ENCODE measurements at regions not wholly inside any gene's neighbourhood (a gene's known extent, or its start where the extent isn't known, plus 50 kb on each side); places are given as distances from the start of the nearest gene placed in this dataset.

GRCh38 chr5:108670591-108671289 lies 77.0 kb upstream of the FER start:
- Histone ChIP-seq H3K27ac (ENCODE audit: low read depth, low read length, severe bottlenecking) (peak overlapping the region; percentile 64), H3K36me3 (ENCODE audit: control insufficient read depth, insufficient read depth, low read length) (no peaks in the 10 kb centered on the region), H3K4me1 (ENCODE audit: control insufficient read depth, insufficient read depth, low read length, poor library complexity, severe bottlenecking) (no peaks in the 10 kb centered on the region), H3K4me3 (ENCODE audit: extremely low read depth, insufficient read depth, low read length, poor library complexity, severe bottlenecking) (no peak overlapping the region), H3K9me3 (ENCODE audit: control insufficient read depth, low read length) (no peaks in the 10 kb centered on the region)
- WGBS, 2 experiments (ENCODE audit: insufficient coverage in 2 of 2): 68 to 78% methylated on average over 7 of the region's 7 CpGs

- Histone ChIP-seq H3K27ac (ENCODE audit: low read depth, low read length, severe bottlenecking) (no peak overlapping the region), H3K4me3 (ENCODE audit: extremely low read depth, insufficient read depth, low read length, poor library complexity, severe bottlenecking) (no peak overlapping the region), H3K9me3 (ENCODE audit: control insufficient read depth, low read length) (no peaks in the 10 kb centered on the region), H3K4me1 (ENCODE audit: control insufficient read depth, insufficient read depth, low read length, poor library complexity, severe bottlenecking) (no peaks in the 10 kb centered on the region), H3K36me3 (ENCODE audit: control insufficient read depth, insufficient read depth, low read length) (no peaks in the 10 kb centered on the region)
- WGBS, 2 experiments (ENCODE audit: insufficient coverage in 2 of 2): no CpG with 5 or more reads among the region's 1 CpG
Observed at GRCh38 chr5:108669462-108669861, 78.2 kb upstream of the FER start.

GRCh38 chr5:108661590-108662219 lies 86.0 kb upstream of the FER start:
- no peaks in the 10 kb centered on the region for H3K4me1 ChIP-seq (ENCODE audit: control insufficient read depth, insufficient read depth, low read length, poor library complexity, severe bottlenecking)
- no peaks in the 10 kb centered on the region for H3K36me3 ChIP-seq (ENCODE audit: control insufficient read depth, insufficient read depth, low read length)
- peak overlapping the region; percentile 38 for H3K27ac ChIP-seq (ENCODE audit: low read depth, low read length, severe bottlenecking)
- peaks cover 3% of the 10 kb centered on the region for H3K9me3 ChIP-seq (ENCODE audit: control insufficient read depth, low read length)
- 96 to 100% methylated on average over 2 of the region's 3 CpGs for WGBS, 2 experiments (ENCODE audit: insufficient coverage in 2 of 2)
- H3K4me3 ChIP-seq (ENCODE audit: extremely low read depth, insufficient read depth, low read length, poor library complexity, severe bottlenecking): no peak overlapping the region

- H3K4me3 ChIP-seq (ENCODE audit: extremely low read depth, insufficient read depth, low read length, poor library complexity, severe bottlenecking): no peak overlapping the region
- peak overlapping the region; percentile 30 for H3K27ac ChIP-seq (ENCODE audit: low read depth, low read length, severe bottlenecking)
- no peaks in the 10 kb centered on the region for H3K4me1 ChIP-seq (ENCODE audit: control insufficient read depth, insufficient read depth, low read length, poor library complexity, severe bottlenecking)
- H3K9me3 ChIP-seq (ENCODE audit: control insufficient read depth, low read length): peaks cover 3% of the 10 kb centered on the region
- 80 to 100% methylated on average over 1 of the region's 1 CpG for WGBS, 2 experiments (ENCODE audit: insufficient coverage in 2 of 2)
- no peaks in the 10 kb centered on the region for H3K36me3 ChIP-seq (ENCODE audit: control insufficient read depth, insufficient read depth, low read length)
Observed at GRCh38 chr5:108661024-108661423, 86.7 kb upstream of the FER start.

- H3K27ac ChIP-seq (ENCODE audit: low read depth, low read length, severe bottlenecking): no peak overlapping the region
- H3K36me3 ChIP-seq (ENCODE audit: control insufficient read depth, insufficient read depth, low read length): no peaks in the 10 kb centered on the region
- no peak overlapping the region for H3K4me3 ChIP-seq (ENCODE audit: extremely low read depth, insufficient read depth, low read length, poor library complexity, severe bottlenecking)
- peaks cover 3% of the 10 kb centered on the region for H3K9me3 ChIP-seq (ENCODE audit: control insufficient read depth, low read length)
- WGBS, 2 experiments (ENCODE audit: insufficient coverage in 2 of 2): 89 to 92% methylated on average over 2 to 4 of the region's 6 CpGs
- H3K4me1 ChIP-seq (ENCODE audit: control insufficient read depth, insufficient read depth, low read length, poor library complexity, severe bottlenecking): no peaks in the 10 kb centered on the region
Observed at GRCh38 chr5:108660291-108660690, 87.4 kb upstream of the FER start.

GRCh38 chr5:108659531-108659930 lies 88.2 kb upstream of the FER start:
- Histone ChIP-seq H3K36me3 (ENCODE audit: control insufficient read depth, insufficient read depth, low read length) (no peaks in the 10 kb centered on the region), H3K4me1 (ENCODE audit: control insufficient read depth, insufficient read depth, low read length, poor library complexity, severe bottlenecking) (no peaks in the 10 kb centered on the region), H3K27ac (ENCODE audit: low read depth, low read length, severe bottlenecking) (no peak overlapping the region), H3K9me3 (ENCODE audit: control insufficient read depth, low read length) (peaks cover 3% of the 10 kb centered on the region), H3K4me3 (ENCODE audit: extremely low read depth, insufficient read depth, low read length, poor library complexity, severe bottlenecking) (no peak overlapping the region)
- WGBS, 2 experiments (ENCODE audit: insufficient coverage in 2 of 2): 50% methylated on average over 2 of the region's 3 CpGs; no CpG with 5 or more reads in 1 of the 2 experiments

GRCh38 chr5:108655750-108656450 lies 91.8 kb upstream of the FER start:
- no peak overlapping the region for H3K4me3 ChIP-seq (ENCODE audit: extremely low read depth, insufficient read depth, low read length, poor library complexity, severe bottlenecking)

GRCh38 chr5:108654051-108654450 lies 93.6 kb upstream of the FER start:
- Histone ChIP-seq H3K36me3 (ENCODE audit: control insufficient read depth, insufficient read depth, low read length) (no peaks in the 10 kb centered on the region), H3K4me3 (ENCODE audit: extremely low read depth, insufficient read depth, low read length, poor library complexity, severe bottlenecking) (no peak overlapping the region), H3K27ac (ENCODE audit: low read depth, low read length, severe bottlenecking) (no peak overlapping the region), H3K9me3 (ENCODE audit: control insufficient read depth, low read length) (no peaks in the 10 kb centered on the region), H3K4me1 (ENCODE audit: control insufficient read depth, insufficient read depth, low read length, poor library complexity, severe bottlenecking) (peaks cover 3% of the 10 kb centered on the region)
- WGBS, 2 experiments (ENCODE audit: insufficient coverage in 2 of 2): no CpG with 5 or more reads among the region's 1 CpG

More at GRCh38 chr5:108655750-108656450, 91.8 kb upstream of the FER start:
- H3K36me3 ChIP-seq (ENCODE audit: control insufficient read depth, insufficient read depth, low read length): no peaks in the 10 kb centered on the region
- WGBS, 2 experiments (ENCODE audit: insufficient coverage in 2 of 2): 91 to 96% methylated on average over 3 to 4 of the region's 5 CpGs
- peaks cover 3% of the 10 kb centered on the region for H3K4me1 ChIP-seq (ENCODE audit: control insufficient read depth, insufficient read depth, low read length, poor library complexity, severe bottlenecking)
- H3K27ac ChIP-seq (ENCODE audit: low read depth, low read length, severe bottlenecking): no peak overlapping the region
- H3K9me3 ChIP-seq (ENCODE audit: control insufficient read depth, low read length): peaks cover 3% of the 10 kb centered on the region

GRCh38 chr5:108653201-108653600 lies 94.5 kb upstream of the FER start:
- Histone ChIP-seq H3K9me3 (ENCODE audit: control insufficient read depth, low read length) (no peaks in the 10 kb centered on the region), H3K4me3 (ENCODE audit: extremely low read depth, insufficient read depth, low read length, poor library complexity, severe bottlenecking) (no peak overlapping the region), H3K4me1 (ENCODE audit: control insufficient read depth, insufficient read depth, low read length, poor library complexity, severe bottlenecking) (peaks cover 3% of the 10 kb centered on the region), H3K27ac (ENCODE audit: low read depth, low read length, severe bottlenecking) (no peak overlapping the region), H3K36me3 (ENCODE audit: control insufficient read depth, insufficient read depth, low read length) (no peaks in the 10 kb centered on the region)
- WGBS, 2 experiments (ENCODE audit: insufficient coverage in 2 of 2): no CpG with 5 or more reads among the region's 1 CpG

GRCh38 chr5:108650997-108651396 lies 96.7 kb upstream of the FER start:
- peaks cover 10% of the 10 kb centered on the region for H3K9me3 ChIP-seq (ENCODE audit: control insufficient read depth, low read length)
- peaks cover 3% of the 10 kb centered on the region for H3K4me1 ChIP-seq (ENCODE audit: control insufficient read depth, insufficient read depth, low read length, poor library complexity, severe bottlenecking)
- no peak overlapping the region for H3K27ac ChIP-seq (ENCODE audit: low read depth, low read length, severe bottlenecking)
- no peaks in the 10 kb centered on the region for H3K36me3 ChIP-seq (ENCODE audit: control insufficient read depth, insufficient read depth, low read length)
- H3K4me3 ChIP-seq (ENCODE audit: extremely low read depth, insufficient read depth, low read length, poor library complexity, severe bottlenecking): no peak overlapping the region

GRCh38 chr5:108649646-108650045 lies 98.1 kb upstream of the FER start:
- H3K36me3 ChIP-seq (ENCODE audit: control insufficient read depth, insufficient read depth, low read length): no peaks in the 10 kb centered on the region
- WGBS, 2 experiments (ENCODE audit: insufficient coverage in 2 of 2): no CpG with 5 or more reads among the region's 1 CpG
- no peak overlapping the region for H3K4me3 ChIP-seq (ENCODE audit: extremely low read depth, insufficient read depth, low read length, poor library complexity, severe bottlenecking)
- peaks cover 10% of the 10 kb centered on the region for H3K9me3 ChIP-seq (ENCODE audit: control insufficient read depth, low read length)
- no peak overlapping the region for H3K27ac ChIP-seq (ENCODE audit: low read depth, low read length, severe bottlenecking)
- H3K4me1 ChIP-seq (ENCODE audit: control insufficient read depth, insufficient read depth, low read length, poor library complexity, severe bottlenecking): peaks cover 3% of the 10 kb centered on the region

Measured in mesodermal cell (in vitro differentiated cells).